ENCODE measurements at regions not wholly inside any gene's neighbourhood (a gene's known extent, or its start where the extent isn't known, plus 50 kb on each side); places are given as distances from the start of the nearest gene placed in this dataset.

DNA sequence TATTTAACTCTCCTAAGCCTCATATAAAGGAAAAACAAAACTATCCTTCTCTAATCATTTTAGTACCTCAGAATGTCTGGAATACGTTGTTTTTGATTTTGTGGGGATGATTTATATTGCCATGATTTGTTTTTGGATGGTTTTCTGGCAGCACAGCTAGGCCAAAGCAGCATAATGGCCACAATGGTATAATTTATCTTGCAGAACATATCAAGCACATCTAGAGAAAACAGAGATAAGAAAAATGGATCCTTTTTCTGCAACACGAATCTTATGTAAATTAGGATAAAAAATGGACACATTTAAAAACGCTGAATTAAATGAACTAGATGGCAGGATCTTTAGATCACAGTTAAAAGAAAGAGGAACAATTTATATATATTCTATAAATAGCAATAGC, 269.9 kb upstream of the FAT4 start:
- Histone ChIP-seq H3K23me2 (ENCODE audit: low read depth, low read length) (no peaks in the 10 kb centered on the region), H3K79me1 (ENCODE audit: low read depth, low read length) (no peaks in the 10 kb centered on the region), H3K27ac (ENCODE audit: low read depth, low read length) (no peak overlapping the region), H2BK12ac (ENCODE audit: low read depth, low read length) (no peak overlapping the region), H3K79me2 (ENCODE audit: control insufficient read depth in 1 of 2, insufficient read depth in 2 of 2, low read length in 2 of 2) (no peaks in the 10 kb centered on the region), H3K4me3 (ENCODE audit: extremely low read depth in 1 of 4, insufficient read depth in 2 of 4, low read depth in 3 of 4, low read length in 4 of 4) (no peak overlapping the region), H4K91ac (replicated peaks; ENCODE audit: insufficient read length, low read length) (no peak overlapping the region), H3K36me3 (ENCODE audit: control insufficient read depth in 2 of 4, insufficient read depth in 4 of 4, low read length in 3 of 4) (no peaks in the 10 kb centered on the region), H3K23ac (ENCODE audit: insufficient read length) (no peak overlapping the region), H2AK5ac (ENCODE audit: low read depth, low read length) (no peak overlapping the region), H4K20me1 (replicated peaks in 1 of 2; ENCODE audit: control insufficient read depth in 1 of 2, insufficient read depth in 2 of 2, low read length in 2 of 2) (no peaks in the 10 kb centered on the region), H3K4me2 (ENCODE audit: insufficient read depth in 1 of 2, low read depth in 2 of 2, low read length in 2 of 2) (no peak overlapping the region), H3K9me3 (ENCODE audit: insufficient read depth in 2 of 2, low read depth in 1 of 2, low read length in 1 of 2) (no peaks in the 10 kb centered on the region), H2BK15ac (ENCODE audit: low read length) (no peak overlapping the region), H3K18ac (ENCODE audit: extremely low read depth, low read length) (no peak overlapping the region), H2BK20ac (ENCODE audit: low read length) (no peak overlapping the region), H4K8ac (ENCODE audit: extremely low read depth, insufficient read depth, low read length) (no peak overlapping the region), H3K4me1 (replicated peaks in 1 of 4; ENCODE audit: control insufficient read depth in 3 of 4, insufficient read depth in 4 of 4, low read length in 3 of 4) (no peaks in the 10 kb centered on the region), H3K4ac (replicated peaks; ENCODE audit: insufficient read length, low read depth, low read length) (no peak overlapping the region), H3K27me3 (replicated peaks in 1 of 4; ENCODE audit: control insufficient read depth in 3 of 4, extremely low read depth in 1 of 4, insufficient read depth in 3 of 4, low read length in 3 of 4) (no peaks in the 10 kb centered on the region), H3K9ac (replicated peaks in 1 of 4; ENCODE audit: extremely low read depth in 1 of 4, low read depth in 3 of 4, low read length in 3 of 4) (no peak overlapping the region), H2BK120ac (replicated peaks; ENCODE audit: low read depth, low read length) (no peak overlapping the region), H4K5ac (ENCODE audit: insufficient read length, low read depth, low read length) (no peak overlapping the region), H3K14ac (ENCODE audit: insufficient read length) (no peak overlapping the region), H2AFZ (ENCODE audit: low read length) (no peak overlapping the region), H3K56ac (replicated peaks; ENCODE audit: insufficient read length, low read depth, low read length) (no peak overlapping the region), H2BK5ac (ENCODE audit: low read depth, low read length) (no peak overlapping the region)
- no peak for FAIRE-seq
- no peak for DNase-seq (ENCODE audit: low read depth in 1 of 2, low spot score in 2 of 2)
- POLR2A ChIA-PET (ENCODE audit: partially characterized antibody) = no interaction called here
- CTCF ChIA-PET (ENCODE audit: partially characterized antibody) = no interaction called here
- WGBS, 2 experiments (ENCODE audit: extremely low coverage in 1 of 2, insufficient coverage in 1 of 2, insufficient read length in 1 of 2, insufficient replicate concordance in 2 of 2, low coverage in 1 of 2, low lambda C conversion rate in 2 of 2, missing lambda C conversion rate in 1 of 2) = 94% methylated on average over 3 of the region's 3 CpGs; no CpG with 5 or more reads in 1 of the 2 experiments
- TF ChIP-seq ATF3 (IDR thresholded peaks at IDR 0.05; ENCODE audit: insufficient read depth, low read depth, low read length) (no peak), HDAC6 (IDR thresholded peaks at IDR 0.05; ENCODE audit: low read depth, low read length) (no peak), NANOG (IDR thresholded peaks at IDR 0.05; ENCODE audit: insufficient read depth, low read depth, low read length, poor library complexity, severe bottlenecking) (no peak), SIRT6 (IDR thresholded peaks at IDR 0.05; ENCODE audit: low read length) (no peak), CHD2 (IDR thresholded peaks at IDR 0.05; ENCODE audit: low read length) (no peak), JUND (IDR thresholded peaks at IDR 0.05; ENCODE audit: low read length) (no peak), YY1 (IDR thresholded peaks at IDR 0.05; ENCODE audit: low read depth, low read length) (no peak), POLR2A (IDR thresholded peaks at IDR 0.05; ENCODE audit: control extremely low read depth in 1 of 2, low read depth in 2 of 2, low read length in 2 of 2) (no peak), USF2 (IDR thresholded peaks at IDR 0.05; ENCODE audit: low read length) (no peak), TBP (IDR thresholded peaks at IDR 0.05; ENCODE audit: low read depth, low read length) (no peak), CEBPB (IDR thresholded peaks at IDR 0.05; ENCODE audit: low read depth, low read length) (no peak), BCL11A (IDR thresholded peaks at IDR 0.05; ENCODE audit: low read depth in 2 of 2, low read length in 2 of 2) (no peak)
- TF ChIP-seq, protein P1, sequence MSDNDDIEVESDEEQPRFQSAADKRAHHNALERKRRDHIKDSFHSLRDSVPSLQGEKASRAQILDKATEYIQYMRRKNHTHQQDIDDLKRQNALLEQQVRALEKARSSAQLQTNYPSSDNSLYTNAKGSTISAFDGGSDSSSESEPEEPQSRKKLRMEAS (IDR thresholded peaks at IDR 0.05) = no peak

Data from H1 (cell line).